GM23338 (cell line): ENCODE measurements at regions not wholly inside any gene's neighbourhood (a gene's known extent, or its start where the extent isn't known, plus 50 kb on each side); places are given as distances from the start of the nearest gene placed in this dataset.
A peak's percentile ranks its signal among the peaks of the same experiment; 100 is the strongest.
"Not testable (repeated sequence)": the region's sequence is repeated elsewhere in the genome, so short reads cannot be mapped to it uniquely, and the experiment has no call there.

ENCODE experiments used
- ATAC-seq: fragments of 200-7000 bp; cut with Tn5 transposase; 3 replicates; pipeline ENCODE4 v1.9.1; 2020
- DNase-seq: peaks from one replicate; pipeline ENCODE4 v3.0.0-alpha.2; 2015; ENCODE audit warnings: low spot score
- H2AFZ ChIP-seq: fragments of 200-600 bp; sonication (generic); 2 replicates; pipeline ENCODE4 v1.8.0; 2016; ENCODE audit warnings: antibody characterized with exemption, mild to moderate bottlenecking, moderate library complexity
- H3F3A ChIP-seq: fragments of 200-600 bp; sonication (generic); replicated peaks from 2 replicates; pipeline ENCODE4 v1.8.0; 2017; ENCODE audit warnings: antibody characterized with exemption, mixed run types, low read depth
- H3K27ac ChIP-seq: fragments of 200-600 bp; sonication (generic); 2 replicates; pipeline ENCODE4 v1.6.1; 2016; ENCODE audit warnings: low read depth
- H3K27me3 ChIP-seq: fragments of 200-600 bp; sonication (generic); 2 replicates; pipeline ENCODE4 v1.8.0; 2016; ENCODE audit warnings: mild to moderate bottlenecking, mixed run types, moderate library complexity; ENCODE audit not compliant: insufficient read depth
- H3K36me3 ChIP-seq: fragments of 200-600 bp; sonication (generic); 2 replicates; pipeline ENCODE4 v1.8.0; 2016; ENCODE audit warnings: mild to moderate bottlenecking; ENCODE audit not compliant: insufficient read depth
- H3K4me1 ChIP-seq: fragments of 200-600 bp; sonication (generic); 2 replicates; pipeline ENCODE4 v1.8.0; 2016; ENCODE audit warnings: mild to moderate bottlenecking, moderate library complexity; ENCODE audit not compliant: insufficient read depth
- H3K4me2 ChIP-seq: fragments of 200-600 bp; sonication (generic); 2 replicates; pipeline ENCODE4 v1.7.1; 2017; ENCODE audit warnings: mixed run types
- H3K4me3 ChIP-seq: fragments of 200-600 bp; sonication (generic); 2 replicates; pipeline ENCODE4 v1.6.1; 2016; ENCODE audit warnings: mixed run types
- H3K79me2 ChIP-seq: fragments of 200-600 bp; sonication (generic); replicated peaks from 2 replicates; pipeline ENCODE4 v1.8.0; 2017; ENCODE audit warnings: mild to moderate bottlenecking; ENCODE audit not compliant: insufficient read depth
- H3K9me2 ChIP-seq: fragments of 200-600 bp; sonication (generic); 2 replicates; pipeline ENCODE4 v1.8.0; 2017; ENCODE audit not compliant: insufficient read depth
- H4K20me1 ChIP-seq: fragments of 200-600 bp; sonication (generic); replicated peaks from 2 replicates; pipeline ENCODE4 v1.8.0; 2017; ENCODE audit warnings: mild to moderate bottlenecking; ENCODE audit not compliant: insufficient read depth
- H3K27ac Mint-ChIP-seq: 2 replicates; pipeline ENCODE4 v1.8.0; 2020; ENCODE audit warnings: inconsistent platforms, mild to moderate bottlenecking, moderate library complexity, mixed read lengths
- H3K27me3 Mint-ChIP-seq: 3 replicates; pipeline ENCODE4 v1.8.0; 2022; ENCODE audit warnings: low read depth, mild to moderate bottlenecking, moderate library complexity, mixed read lengths, inconsistent platforms; ENCODE audit not compliant: insufficient read depth, poor library complexity
- H3K36me3 Mint-ChIP-seq: 3 replicates; pipeline ENCODE4 v1.8.0; 2021; ENCODE audit warnings: low read depth, mild to moderate bottlenecking, inconsistent platforms, moderate library complexity, mixed read lengths
- H3K4me1 Mint-ChIP-seq: 3 replicates; pipeline ENCODE4 v1.8.0; 2020; ENCODE audit warnings: mild to moderate bottlenecking, inconsistent platforms, mixed read lengths
- H3K4me3 Mint-ChIP-seq: 3 replicates; pipeline ENCODE4 v1.8.0; 2021; ENCODE audit warnings: moderate library complexity, mild to moderate bottlenecking, inconsistent platforms, mixed read lengths
- H3K9me3 Mint-ChIP-seq: 3 replicates; pipeline ENCODE4 v1.8.0; 2020; ENCODE audit warnings: moderate library complexity, mild to moderate bottlenecking, inconsistent platforms, mixed read lengths
- POLR2AphosphoS5 ChIP-seq: IDR thresholded peaks from 2 replicates; pipeline ENCODE4 v1.6.1; 2016; ENCODE audit warnings: antibody characterized with exemption, low read depth
- TF ChIP-seq, protein P1 (sequence below), 2 experiments: fragments of 200-600 bp in 1 of 2; sonication (generic) in 1 of 2; conservative IDR thresholded peaks; 2 replicates each; pipeline versions ENCODE4 v1.5.1 to v1.6.1; 2016 to 2017; ENCODE audit warnings: antibody characterized with exemption in 2 of 2, low read depth in 2 of 2, mild to moderate bottlenecking in 2 of 2, moderate library complexity in 1 of 2
- TF ChIP-seq, protein P2 (sequence below): fragments of 250-450 bp; sonication (Bioruptor Pico); IDR thresholded peaks from 2 replicates; pipeline ENCODE4 v1.5.0; 2020; ENCODE audit warnings: mild to moderate bottlenecking, moderate library complexity

DNA sequence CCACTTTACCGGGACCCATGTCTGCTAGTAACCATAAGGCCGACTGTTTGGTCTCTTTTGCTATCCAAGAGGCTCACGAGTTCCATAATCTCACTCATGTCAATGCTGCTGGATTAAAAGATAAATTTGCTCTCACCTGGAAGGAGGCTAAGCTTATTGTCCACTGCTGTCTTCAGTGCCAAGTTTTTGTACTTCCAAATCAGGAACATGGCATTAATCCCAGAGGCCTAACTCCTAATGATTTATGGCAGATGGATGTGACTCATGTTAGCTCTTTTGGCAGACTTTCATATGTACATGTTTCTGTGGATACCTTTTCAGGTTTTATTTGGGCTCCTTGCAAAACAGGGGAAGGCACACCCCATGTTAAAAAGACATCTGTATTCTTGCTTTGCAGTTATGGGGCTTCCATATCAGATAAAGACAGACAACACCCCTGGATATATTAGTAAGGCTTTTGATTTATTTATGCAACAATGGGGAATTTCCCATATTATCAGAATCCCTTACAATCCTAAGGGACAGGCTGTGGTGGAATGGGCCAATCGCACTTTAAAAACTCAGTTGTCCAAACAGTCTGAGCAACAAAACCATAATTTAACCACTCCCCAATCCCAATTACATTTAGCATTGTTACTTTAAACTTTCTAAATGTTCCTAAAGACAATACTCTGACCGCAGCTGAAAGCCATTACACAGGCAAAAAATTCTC lies 162.7 kb downstream of the IER5 start (continued):
- no peak for TF ChIP-seq POLR2AphosphoS5
- TF ChIP-seq, protein P1, sequence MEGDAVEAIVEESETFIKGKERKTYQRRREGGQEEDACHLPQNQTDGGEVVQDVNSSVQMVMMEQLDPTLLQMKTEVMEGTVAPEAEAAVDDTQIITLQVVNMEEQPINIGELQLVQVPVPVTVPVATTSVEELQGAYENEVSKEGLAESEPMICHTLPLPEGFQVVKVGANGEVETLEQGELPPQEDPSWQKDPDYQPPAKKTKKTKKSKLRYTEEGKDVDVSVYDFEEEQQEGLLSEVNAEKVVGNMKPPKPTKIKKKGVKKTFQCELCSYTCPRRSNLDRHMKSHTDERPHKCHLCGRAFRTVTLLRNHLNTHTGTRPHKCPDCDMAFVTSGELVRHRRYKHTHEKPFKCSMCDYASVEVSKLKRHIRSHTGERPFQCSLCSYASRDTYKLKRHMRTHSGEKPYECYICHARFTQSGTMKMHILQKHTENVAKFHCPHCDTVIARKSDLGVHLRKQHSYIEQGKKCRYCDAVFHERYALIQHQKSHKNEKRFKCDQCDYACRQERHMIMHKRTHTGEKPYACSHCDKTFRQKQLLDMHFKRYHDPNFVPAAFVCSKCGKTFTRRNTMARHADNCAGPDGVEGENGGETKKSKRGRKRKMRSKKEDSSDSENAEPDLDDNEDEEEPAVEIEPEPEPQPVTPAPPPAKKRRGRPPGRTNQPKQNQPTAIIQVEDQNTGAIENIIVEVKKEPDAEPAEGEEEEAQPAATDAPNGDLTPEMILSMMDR (conservative IDR thresholded peaks at IDR 0.05; ENCODE audit: low read depth in 2 of 2) = no peak

DNA sequence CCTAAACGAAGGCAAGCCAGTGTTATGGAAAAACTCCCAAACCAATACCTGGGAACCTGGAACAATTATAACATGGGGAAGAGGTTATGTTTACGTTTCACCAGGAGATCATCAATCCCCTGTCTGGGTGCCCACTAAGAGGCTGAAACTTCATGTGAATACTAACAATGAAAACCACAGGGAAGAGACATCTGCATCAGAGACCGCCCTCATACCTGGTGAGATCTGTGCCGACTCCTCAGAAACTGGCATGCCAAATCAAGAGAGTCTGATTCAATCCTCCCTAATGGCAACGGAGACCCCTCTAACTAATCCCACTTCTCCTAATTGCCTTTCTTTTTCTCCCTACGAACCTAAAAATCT lies 163.2 kb downstream of the IER5 start:
- H3K27ac ChIP-seq = no peak overlapping the region
- no peak overlapping the region for H3K4me3 Mint-ChIP-seq
- no peaks in the 10 kb centered on the region for H4K20me1 ChIP-seq
- H3K9me2 ChIP-seq = no peaks in the 10 kb centered on the region
- peaks cover 34% of the 10 kb centered on the region for H3K36me3 Mint-ChIP-seq
- H3K4me1 ChIP-seq = no peaks in the 10 kb centered on the region; the same call in 1 of the 2 replicates
- no peaks in the 10 kb centered on the region for H3K27me3 ChIP-seq
- peaks cover 43% of the 10 kb centered on the region for H3K9me3 Mint-ChIP-seq
- no peaks in the 10 kb centered on the region for H3K79me2 ChIP-seq
- no peak overlapping the region; the same call in 1 of the 2 replicates for H3K4me2 ChIP-seq
- ATAC-seq (peak; percentile 82), DNase-seq (peak; percentile 9)
- H3K4me1 Mint-ChIP-seq = peaks cover 23% of the 10 kb centered on the region
- no peak overlapping the region for H3K4me3 ChIP-seq
- peaks cover 5% of the 10 kb centered on the region for H3K27me3 Mint-ChIP-seq
- H3K36me3 ChIP-seq = no peaks in the 10 kb centered on the region
- no peak overlapping the region for H3K27ac Mint-ChIP-seq
- H2AFZ ChIP-seq = no peak overlapping the region
- no peaks in the 10 kb centered on the region for H3F3A ChIP-seq
- TF ChIP-seq, protein P2, sequence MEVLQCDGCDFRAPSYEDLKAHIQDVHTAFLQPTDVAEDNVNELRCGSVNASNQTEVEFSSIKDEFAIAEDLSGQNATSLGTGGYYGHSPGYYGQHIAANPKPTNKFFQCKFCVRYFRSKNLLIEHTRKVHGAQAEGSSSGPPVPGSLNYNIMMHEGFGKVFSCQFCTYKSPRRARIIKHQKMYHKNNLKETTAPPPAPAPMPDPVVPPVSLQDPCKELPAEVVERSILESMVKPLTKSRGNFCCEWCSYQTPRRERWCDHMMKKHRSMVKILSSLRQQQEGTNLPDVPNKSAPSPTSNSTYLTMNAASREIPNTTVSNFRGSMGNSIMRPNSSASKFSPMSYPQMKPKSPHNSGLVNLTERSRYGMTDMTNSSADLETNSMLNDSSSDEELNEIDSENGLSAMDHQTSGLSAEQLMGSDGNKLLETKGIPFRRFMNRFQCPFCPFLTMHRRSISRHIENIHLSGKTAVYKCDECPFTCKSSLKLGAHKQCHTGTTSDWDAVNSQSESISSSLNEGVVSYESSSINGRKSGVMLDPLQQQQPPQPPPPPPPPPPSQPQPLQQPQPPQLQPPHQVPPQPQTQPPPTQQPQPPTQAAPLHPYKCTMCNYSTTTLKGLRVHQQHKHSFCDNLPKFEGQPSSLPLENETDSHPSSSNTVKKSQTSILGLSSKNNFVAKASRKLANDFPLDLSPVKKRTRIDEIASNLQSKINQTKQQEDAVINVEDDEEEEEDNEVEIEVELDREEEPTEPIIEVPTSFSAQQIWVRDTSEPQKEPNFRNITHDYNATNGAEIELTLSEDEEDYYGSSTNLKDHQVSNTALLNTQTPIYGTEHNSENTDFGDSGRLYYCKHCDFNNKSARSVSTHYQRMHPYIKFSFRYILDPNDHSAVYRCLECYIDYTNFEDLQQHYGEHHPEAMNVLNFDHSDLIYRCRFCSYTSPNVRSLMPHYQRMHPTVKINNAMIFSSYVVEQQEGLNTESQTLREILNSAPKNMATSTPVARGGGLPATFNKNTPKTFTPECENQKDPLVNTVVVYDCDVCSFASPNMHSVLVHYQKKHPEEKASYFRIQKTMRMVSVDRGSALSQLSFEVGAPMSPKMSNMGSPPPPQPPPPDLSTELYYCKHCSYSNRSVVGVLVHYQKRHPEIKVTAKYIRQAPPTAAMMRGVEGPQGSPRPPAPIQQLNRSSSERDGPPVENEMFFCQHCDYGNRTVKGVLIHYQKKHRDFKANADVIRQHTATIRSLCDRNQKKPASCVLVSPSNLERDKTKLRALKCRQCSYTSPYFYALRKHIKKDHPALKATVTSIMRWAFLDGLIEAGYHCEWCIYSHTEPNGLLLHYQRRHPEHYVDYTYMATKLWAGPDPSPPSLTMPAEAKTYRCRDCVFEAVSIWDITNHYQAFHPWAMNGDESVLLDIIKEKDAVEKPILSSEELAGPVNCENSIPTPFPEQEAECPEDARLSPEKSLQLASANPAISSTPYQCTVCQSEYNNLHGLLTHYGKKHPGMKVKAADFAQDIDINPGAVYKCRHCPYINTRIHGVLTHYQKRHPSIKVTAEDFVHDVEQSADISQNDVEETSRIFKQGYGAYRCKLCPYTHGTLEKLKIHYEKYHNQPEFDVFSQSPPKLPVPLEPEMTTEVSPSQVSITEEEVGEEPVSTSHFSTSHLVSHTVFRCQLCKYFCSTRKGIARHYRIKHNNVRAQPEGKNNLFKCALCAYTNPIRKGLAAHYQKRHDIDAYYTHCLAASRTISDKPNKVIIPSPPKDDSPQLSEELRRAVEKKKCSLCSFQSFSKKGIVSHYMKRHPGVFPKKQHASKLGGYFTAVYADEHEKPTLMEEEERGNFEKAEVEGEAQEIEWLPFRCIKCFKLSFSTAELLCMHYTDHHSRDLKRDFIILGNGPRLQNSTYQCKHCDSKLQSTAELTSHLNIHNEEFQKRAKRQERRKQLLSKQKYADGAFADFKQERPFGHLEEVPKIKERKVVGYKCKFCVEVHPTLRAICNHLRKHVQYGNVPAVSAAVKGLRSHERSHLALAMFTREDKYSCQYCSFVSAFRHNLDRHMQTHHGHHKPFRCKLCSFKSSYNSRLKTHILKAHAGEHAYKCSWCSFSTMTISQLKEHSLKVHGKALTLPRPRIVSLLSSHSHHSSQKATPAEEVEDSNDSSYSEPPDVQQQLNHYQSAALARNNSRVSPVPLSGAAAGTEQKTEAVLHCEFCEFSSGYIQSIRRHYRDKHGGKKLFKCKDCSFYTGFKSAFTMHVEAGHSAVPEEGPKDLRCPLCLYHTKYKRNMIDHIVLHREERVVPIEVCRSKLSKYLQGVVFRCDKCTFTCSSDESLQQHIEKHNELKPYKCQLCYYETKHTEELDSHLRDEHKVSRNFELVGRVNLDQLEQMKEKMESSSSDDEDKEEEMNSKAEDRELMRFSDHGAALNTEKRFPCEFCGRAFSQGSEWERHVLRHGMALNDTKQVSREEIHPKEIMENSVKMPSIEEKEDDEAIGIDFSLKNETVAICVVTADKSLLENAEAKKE (CRISPR knock-in tag) = peak; percentile 45; the same call in 1 of the 2 replicates
- TF ChIP-seq, protein P1 (conservative IDR thresholded peaks at IDR 0.05; ENCODE audit: low read depth in 2 of 2) = no peak

DNA sequence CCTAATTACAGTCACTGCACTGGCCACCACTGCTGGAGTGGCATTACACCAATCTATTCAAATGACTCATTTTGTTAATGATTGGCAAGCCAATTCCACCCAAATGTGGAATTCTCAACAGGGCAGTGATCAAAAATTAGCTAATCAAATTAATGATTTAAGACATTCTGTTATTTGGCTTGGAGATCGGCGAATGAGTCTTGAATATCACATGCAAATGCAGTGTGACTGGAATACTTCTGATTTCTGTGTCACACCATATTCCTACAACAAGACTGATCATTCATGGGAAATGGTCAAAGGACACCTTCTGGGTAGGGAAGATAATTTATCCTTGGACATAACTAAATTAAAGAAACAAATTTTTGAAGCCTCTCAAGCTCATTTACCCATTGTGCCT lies 165.1 kb downstream of the IER5 start:
- peaks cover 24% of the 10 kb centered on the region; the same call in 2 of the 3 replicates for H3K36me3 Mint-ChIP-seq
- H3K27me3 ChIP-seq, H2AFZ ChIP-seq, H3K9me2 ChIP-seq, ATAC-seq, DNase-seq, H3K4me3 ChIP-seq, H3K27ac ChIP-seq, H3K36me3 ChIP-seq, H3F3A ChIP-seq, H3K27ac Mint-ChIP-seq, H3K4me3 Mint-ChIP-seq, H3K4me1 ChIP-seq, H3K79me2 ChIP-seq, H3K4me2 ChIP-seq, H3K27me3 Mint-ChIP-seq, H4K20me1 ChIP-seq: not testable (repeated sequence)
- H3K9me3 Mint-ChIP-seq = peaks cover 35% of the 10 kb centered on the region
- peaks cover 23% of the 10 kb centered on the region for H3K4me1 Mint-ChIP-seq
